GM12891 (cell line): ENCODE measurements at regions not wholly inside any gene's neighbourhood (a gene's known extent, or its start where the extent isn't known, plus 50 kb on each side); places are given as distances from the start of the nearest gene placed in this dataset.

Experiments used
- POLR2A ChIP-seq: IDR thresholded peaks from 2 replicates; pipeline ENCODE4 v1.6.1; 2011; ENCODE audit warnings: low read depth, low read length, control low read depth
- POLR2AphosphoS5 ChIP-seq: IDR thresholded peaks from 2 replicates; pipeline ENCODE4 v1.6.1; 2011; ENCODE audit warnings: low read depth, low read length, control low read depth

GRCh38 chrX:95996294-95996693, 688.3 kb upstream of the DIAPH2 start:
- TF ChIP-seq POLR2AphosphoS5 (no peak), POLR2A (no peak)
